ENCODE measurements at regions not wholly inside any gene's neighbourhood (a gene's known extent, or its start where the extent isn't known, plus 50 kb on each side); places are given as distances from the start of the nearest gene placed in this dataset.

- no peak for TF ChIP-seq ZNF462 (CRISPR knock-in tag; IDR thresholded peaks at IDR 0.05)
Measured at GRCh38 chr6:145204301-145204700, 531.0 kb downstream of the EPM2A start (continued).

- no peaks in the 10 kb centered on the region for H3K36me3 Mint-ChIP-seq (ENCODE audit: low read depth)
- no peaks in the 10 kb centered on the region for H3K4me1 Mint-ChIP-seq
- H3K9me2 ChIP-seq (ENCODE audit: insufficient read depth), result no peaks in the 10 kb centered on the region
- H4K20me1 ChIP-seq (replicated peaks; ENCODE audit: insufficient read depth), result no peaks in the 10 kb centered on the region
- H3K79me2 ChIP-seq (replicated peaks; ENCODE audit: insufficient read depth), result no peaks in the 10 kb centered on the region
- H3K27ac ChIP-seq (ENCODE audit: low read depth), result no peak overlapping the region
- H3K27ac Mint-ChIP-seq, result no peak overlapping the region
- H3K9me3 Mint-ChIP-seq, result no peaks in the 10 kb centered on the region
- peak overlapping the region; percentile 23; the same call in 1 of the 2 replicates for H2AFZ ChIP-seq
- no peaks in the 10 kb centered on the region for H3K4me1 ChIP-seq (ENCODE audit: insufficient read depth)
- H3K36me3 ChIP-seq (ENCODE audit: insufficient read depth), result no peaks in the 10 kb centered on the region
- H3K27me3 ChIP-seq (ENCODE audit: insufficient read depth), result no peaks in the 10 kb centered on the region
- H3K27me3 Mint-ChIP-seq (ENCODE audit: insufficient read depth, low read depth, poor library complexity), result no peaks in the 10 kb centered on the region
- H3F3A ChIP-seq (replicated peaks; ENCODE audit: low read depth), result no peaks in the 10 kb centered on the region
- no peak overlapping the region for H3K4me2 ChIP-seq
- ATAC-seq (no peak), DNase-seq (ENCODE audit: low spot score) (no peak)
- H3K4me3 Mint-ChIP-seq, result no peak overlapping the region
- no peak overlapping the region for H3K4me3 ChIP-seq
- TF ChIP-seq STAT1 (IDR thresholded peaks at IDR 0.05; ENCODE audit: unreplicated experiment) (no peak), ZNF114 (CRISPR knock-in tag; IDR thresholded peaks at IDR 0.05) (no peak), EZH2 (IDR thresholded peaks at IDR 0.05; ENCODE audit: low read depth, unreplicated experiment) (no peak), REST (IDR thresholded peaks at IDR 0.05; ENCODE audit: unreplicated experiment) (no peak), ETS1 (IDR thresholded peaks at IDR 0.05) (no peak), POLR2AphosphoS5 (IDR thresholded peaks at IDR 0.05; ENCODE audit: low read depth) (no peak), NANOG (IDR thresholded peaks at IDR 0.05; ENCODE audit: borderline replicate concordance) (no peak), CTCF (conservative IDR thresholded peaks at IDR 0.05; ENCODE audit: low read depth in 2 of 2) (no peak), JUNB (IDR thresholded peaks at IDR 0.05; ENCODE audit: unreplicated experiment) (no peak)
Measured at GRCh38 chr6:145206247-145206907, 528.9 kb downstream of the EPM2A start.

All from GM23338 (cell line).